ENCODE measurements at regions not wholly inside any gene's neighbourhood (a gene's known extent, or its start where the extent isn't known, plus 50 kb on each side); places are given as distances from the start of the nearest gene placed in this dataset.

DNA sequence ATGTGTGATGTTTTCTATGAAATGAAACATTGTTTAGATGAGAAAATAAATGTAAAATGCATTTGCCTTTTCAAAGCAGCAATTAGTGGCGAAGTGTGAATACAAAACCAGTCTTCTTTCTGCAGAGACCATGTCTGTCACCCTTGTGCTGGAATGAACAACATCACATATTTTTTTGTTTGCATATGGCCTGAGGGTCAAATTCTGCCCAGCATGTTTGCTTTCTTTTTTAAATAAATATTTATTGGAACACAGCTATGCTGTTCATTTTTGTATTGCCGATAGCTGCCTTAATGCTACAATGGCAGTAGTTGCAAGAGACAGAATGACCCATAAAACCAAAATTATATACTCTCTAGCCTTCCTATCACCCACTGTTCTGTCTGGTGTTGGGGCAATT, 75.3 kb upstream of the SNRPN start:
- TF ChIP-seq, protein P1, sequence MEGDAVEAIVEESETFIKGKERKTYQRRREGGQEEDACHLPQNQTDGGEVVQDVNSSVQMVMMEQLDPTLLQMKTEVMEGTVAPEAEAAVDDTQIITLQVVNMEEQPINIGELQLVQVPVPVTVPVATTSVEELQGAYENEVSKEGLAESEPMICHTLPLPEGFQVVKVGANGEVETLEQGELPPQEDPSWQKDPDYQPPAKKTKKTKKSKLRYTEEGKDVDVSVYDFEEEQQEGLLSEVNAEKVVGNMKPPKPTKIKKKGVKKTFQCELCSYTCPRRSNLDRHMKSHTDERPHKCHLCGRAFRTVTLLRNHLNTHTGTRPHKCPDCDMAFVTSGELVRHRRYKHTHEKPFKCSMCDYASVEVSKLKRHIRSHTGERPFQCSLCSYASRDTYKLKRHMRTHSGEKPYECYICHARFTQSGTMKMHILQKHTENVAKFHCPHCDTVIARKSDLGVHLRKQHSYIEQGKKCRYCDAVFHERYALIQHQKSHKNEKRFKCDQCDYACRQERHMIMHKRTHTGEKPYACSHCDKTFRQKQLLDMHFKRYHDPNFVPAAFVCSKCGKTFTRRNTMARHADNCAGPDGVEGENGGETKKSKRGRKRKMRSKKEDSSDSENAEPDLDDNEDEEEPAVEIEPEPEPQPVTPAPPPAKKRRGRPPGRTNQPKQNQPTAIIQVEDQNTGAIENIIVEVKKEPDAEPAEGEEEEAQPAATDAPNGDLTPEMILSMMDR (IDR thresholded peaks at IDR 0.05; ENCODE audit: low read depth, low read length), result no peak
- no peak for DNase-seq (ENCODE audit: low read depth in 2 of 2)
- no peak overlapping the region for H3K4me3 ChIP-seq (replicated peaks in 1 of 2; ENCODE audit: low read depth in 2 of 2, low read length in 2 of 2)

DNA sequence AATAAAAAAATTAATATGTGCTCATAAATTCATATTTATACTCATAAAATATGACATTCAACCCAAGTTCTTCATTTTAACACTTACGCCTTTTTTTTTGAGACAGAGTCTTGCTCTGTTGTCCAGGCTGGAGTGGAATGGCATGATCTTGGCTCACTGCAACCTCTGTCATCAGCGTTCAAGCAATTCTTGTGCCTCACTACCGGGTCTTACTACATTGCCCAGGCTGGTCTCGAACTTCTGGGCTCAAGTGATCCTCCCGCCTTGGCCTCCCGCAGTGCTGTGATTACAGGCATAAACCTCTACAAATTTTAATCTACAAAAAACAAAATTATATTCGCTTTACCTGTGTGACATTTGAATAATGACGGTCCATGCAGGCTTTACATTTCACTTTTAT, 74.1 kb upstream of the SNRPN start:
- no peak overlapping the region for H3K4me3 ChIP-seq (replicated peaks in 1 of 2; ENCODE audit: low read depth in 2 of 2, low read length in 2 of 2)
- DNase-seq (ENCODE audit: low read depth in 2 of 2), result no peak
- TF ChIP-seq, protein P1 (IDR thresholded peaks at IDR 0.05; ENCODE audit: low read depth, low read length), result no peak

GRCh38 chr15:24886538-24886937, 68.2 kb upstream of the SNRPN start:
- no peak overlapping the region for H3K4me3 ChIP-seq (replicated peaks in 1 of 2; ENCODE audit: low read depth in 2 of 2, low read length in 2 of 2)
- TF ChIP-seq, protein P1 (IDR thresholded peaks at IDR 0.05; ENCODE audit: low read depth, low read length), result no peak
- DNase-seq (ENCODE audit: low read depth in 2 of 2), result no peak

DNA sequence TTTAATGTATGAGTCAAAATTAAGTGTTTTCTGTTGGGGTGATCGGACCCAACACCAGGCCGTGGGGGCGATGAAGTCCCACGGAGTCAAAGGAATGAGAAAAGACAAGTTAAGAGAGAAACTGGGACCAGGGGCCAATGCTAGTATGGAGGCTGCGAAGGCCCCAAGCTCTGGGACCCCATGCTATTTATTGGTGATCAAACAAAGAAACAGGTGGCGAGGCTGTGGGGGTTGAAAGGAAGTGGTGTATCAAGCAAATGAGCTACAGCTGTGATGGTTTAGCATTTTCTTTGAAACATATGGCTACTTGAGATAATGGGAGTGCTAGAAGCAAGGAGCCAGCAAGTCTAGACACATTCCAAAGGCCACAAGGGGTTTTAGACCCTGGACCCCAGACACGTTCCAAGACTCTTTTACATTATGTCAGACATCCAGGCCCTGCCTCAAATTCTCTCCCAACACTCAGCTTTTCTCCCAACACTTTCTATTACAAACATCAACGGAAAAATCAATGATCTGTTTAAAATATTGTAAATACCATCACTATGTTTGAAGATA, 56.0 kb upstream of the SNRPN start:
- DNase-seq (ENCODE audit: low read depth in 2 of 2), result no peak
- TF ChIP-seq, protein P1 (IDR thresholded peaks at IDR 0.05; ENCODE audit: low read depth, low read length), result no peak

GRCh38 chr15:24899367-24899766, 55.4 kb upstream of the SNRPN start:
- no peak overlapping the region for H3K4me3 ChIP-seq (replicated peaks in 1 of 2; ENCODE audit: low read depth in 2 of 2, low read length in 2 of 2)
- TF ChIP-seq, protein P1 (IDR thresholded peaks at IDR 0.05; ENCODE audit: low read depth, low read length), result no peak
- no peak for DNase-seq (ENCODE audit: low read depth in 2 of 2)

More for the DNA sequence above, 56.0 kb upstream of the SNRPN start:
- H3K4me3 ChIP-seq (replicated peaks in 1 of 2; ENCODE audit: low read depth in 2 of 2, low read length in 2 of 2), result no peak overlapping the region

GRCh38 chr15:24899795-24900194, 55.0 kb upstream of the SNRPN start:
- no peak overlapping the region for H3K4me3 ChIP-seq (replicated peaks in 1 of 2; ENCODE audit: low read depth in 2 of 2, low read length in 2 of 2)
- no peak for DNase-seq (ENCODE audit: low read depth in 2 of 2)
- TF ChIP-seq, protein P1 (IDR thresholded peaks at IDR 0.05; ENCODE audit: low read depth, low read length), result no peak

- no peak for DNase-seq (ENCODE audit: low read depth in 2 of 2)
- H3K4me3 ChIP-seq (replicated peaks in 1 of 2; ENCODE audit: low read depth in 2 of 2, low read length in 2 of 2), result no peak overlapping the region
- TF ChIP-seq, protein P1 (IDR thresholded peaks at IDR 0.05; ENCODE audit: low read depth, low read length), result no peak
Observed at GRCh38 chr15:24901409-24901808, 53.4 kb upstream of the SNRPN start.
